HepG2 (cell line): ENCODE measurements at regions not wholly inside any gene's neighbourhood (a gene's known extent, or its start where the extent isn't known, plus 50 kb on each side); places are given as distances from the start of the nearest gene placed in this dataset.
A peak's percentile ranks its signal among the peaks of the same experiment; 100 is the strongest.

Experiments
- HNF4A ChIP-seq: sonication (generic); formaldehyde crosslinking; IDR thresholded peaks from 2 replicates; pipeline ENCODE4 v1.4.0; 2020; ENCODE audit warnings: missing genetic modification reagents
- KDM3A ChIP-seq: IDR thresholded peaks from 2 replicates; pipeline ENCODE4 v1.6.1; 2018; ENCODE audit warnings: low read depth, missing compliant biosample characterization
- MTERF4 ChIP-seq: sonication (generic); formaldehyde crosslinking; IDR thresholded peaks from 2 replicates; pipeline ENCODE4 v1.8.0; 2023; ENCODE audit warnings: mild to moderate bottlenecking, missing genetic modification reagents
- PAX8 ChIP-seq: sonication (generic); formaldehyde crosslinking; IDR thresholded peaks from 2 replicates; pipeline ENCODE4 v1.8.0; 2022; ENCODE audit warnings: mild to moderate bottlenecking, missing genetic modification reagents, borderline replicate concordance
- RXRA ChIP-seq: sonication (generic); formaldehyde crosslinking; IDR thresholded peaks from 2 replicates; pipeline ENCODE4 v1.5.1; 2020; ENCODE audit warnings: missing genetic modification reagents
- SMAD1 ChIP-seq: sonication (generic); formaldehyde crosslinking; IDR thresholded peaks from 2 replicates; pipeline ENCODE4 v1.4.0; 2020; ENCODE audit warnings: missing genetic modification reagents, low read depth, mild to moderate bottlenecking, borderline replicate concordance
- SP2 ChIP-seq: sonication (generic); formaldehyde crosslinking; IDR thresholded peaks from 2 replicates; pipeline ENCODE4 v1.5.1; 2020; ENCODE audit warnings: mild to moderate bottlenecking, missing genetic modification reagents
- SRSF4 ChIP-seq: fragments of 200-400 bp; formaldehyde crosslinking; IDR thresholded peaks from one replicate; pipeline ENCODE4 v1.6.1; 2018; ENCODE audit warnings: mild to moderate bottlenecking, low read depth, low read length, moderate library complexity; ENCODE audit not compliant: poor library complexity, severe bottlenecking
- ZBTB39 ChIP-seq: sonication (generic); formaldehyde crosslinking; IDR thresholded peaks from 2 replicates; pipeline ENCODE4 v1.5.0; 2020; ENCODE audit warnings: missing genetic modification reagents
- ZBTB40 ChIP-seq, 2 experiments: fragments of 450-650 bp in 1 of 2; sonication (generic) in 1 of 2; formaldehyde crosslinking in 1 of 2; IDR thresholded peaks; 2 replicates each; pipeline versions ENCODE4 v1.6.1 to v1.8.0; 2016 to 2022; ENCODE audit warnings: antibody characterized with exemption in 1 of 2, mild to moderate bottlenecking in 1 of 2, missing genetic modification reagents in 1 of 2
- ZIK1 ChIP-seq: sonication (generic); formaldehyde crosslinking; IDR thresholded peaks from 2 replicates; pipeline ENCODE4 v1.5.0; 2020; ENCODE audit warnings: mild to moderate bottlenecking, low read depth, missing genetic modification reagents, borderline replicate concordance
- ZNF101 ChIP-seq: sonication (generic); formaldehyde crosslinking; IDR thresholded peaks from 2 replicates; pipeline ENCODE4 v1.4.0; 2020; ENCODE audit warnings: mild to moderate bottlenecking, low read depth, missing genetic modification reagents, borderline replicate concordance
- ZNF749 ChIP-seq: sonication (generic); formaldehyde crosslinking; IDR thresholded peaks from 2 replicates; pipeline ENCODE4 v1.8.0; 2022; ENCODE audit warnings: mild to moderate bottlenecking, missing genetic modification reagents, moderate library complexity, borderline replicate concordance
- ZNF784 ChIP-seq: sonication (generic); formaldehyde crosslinking; IDR thresholded peaks from 2 replicates; pipeline ENCODE4 v1.5.1; 2020; ENCODE audit warnings: missing genetic modification reagents, mild to moderate bottlenecking, borderline replicate concordance

GRCh38 chr7:372932-373791 lies 83.2 kb downstream of the FOXL3 start (continued):
- TF ChIP-seq ZBTB40 (IDR thresholded peaks at IDR 0.05) (no peak), ZBTB40 (CRISPR knock-in tag; IDR thresholded peaks at IDR 0.05) (no peak), ZNF749 (no peak), SMAD1 (CRISPR knock-in tag) (no peak), KDM3A (CRISPR knock-in tag) (0 out of 2 replicates have a peak, but pooled peaks have one; percentile 61), SRSF4 (no peak), ZNF784 (CRISPR knock-in tag) (no peak), PAX8 (CRISPR knock-in tag) (no peak), ZBTB39 (CRISPR knock-in tag) (no peak), MTERF4 (CRISPR knock-in tag) (0 out of 2 replicates have a peak, but pooled peaks have one; percentile 54), HNF4A (CRISPR knock-in tag) (peak; percentile 61), RXRA (peak; percentile 80; the same call in 1 of the 2 replicates), ZIK1 (CRISPR knock-in tag) (no peak), ZNF101 (CRISPR knock-in tag) (no peak), SP2 (CRISPR knock-in tag) (no peak)
